Coronary artery (tissue), 2 donors: ENCODE measurements at regions not wholly inside any gene's neighbourhood (a gene's known extent, or its start where the extent isn't known, plus 50 kb on each side); places are given as distances from the start of the nearest gene placed in this dataset.

Experiments
- DNase-seq: peaks from one replicate; pipeline ENCODE4 v3.0.0-alpha.2; 2017; ENCODE audit warnings: low spot score
- H3K27ac ChIP-seq, 2 donors: fragments of 200-600 bp; sonication (generic); one replicate each; pipeline ENCODE4 v1.5.1; 2016 to 2019
- H3K4me3 ChIP-seq: fragments of 200-600 bp; sonication (generic); 2 replicates; pipeline ENCODE4 v1.5.1; 2016; ENCODE audit warnings: mild to moderate bottlenecking, moderate library complexity
- TF ChIP-seq, protein P1 (sequence below): fragments of 200-600 bp; sonication (generic); IDR thresholded peaks from one replicate; pipeline ENCODE4 v1.5.1; 2019; ENCODE audit warnings: antibody characterized with exemption

DNA sequence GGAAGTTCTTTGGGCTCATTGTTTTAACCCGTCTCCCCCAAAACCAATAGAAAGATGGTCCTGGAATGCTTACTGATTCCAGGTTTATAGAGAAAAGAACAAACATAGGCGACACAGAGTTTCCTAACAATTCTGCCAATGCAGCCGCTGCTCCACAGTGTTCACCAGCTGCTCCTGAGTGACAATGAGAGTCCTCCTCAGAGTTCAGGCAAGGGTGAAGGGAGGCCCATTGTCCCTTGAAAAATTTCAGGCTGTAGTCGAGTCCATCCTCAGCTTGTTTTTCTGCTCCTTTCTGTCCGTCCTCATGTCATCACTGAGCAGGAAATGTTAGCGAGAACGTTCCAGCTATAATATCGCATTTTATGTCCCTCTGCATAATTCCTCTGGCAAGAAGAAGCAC, 537.6 kb downstream of the TCERG1L start:
- DNase-seq, result no peak
- TF ChIP-seq, protein P1, sequence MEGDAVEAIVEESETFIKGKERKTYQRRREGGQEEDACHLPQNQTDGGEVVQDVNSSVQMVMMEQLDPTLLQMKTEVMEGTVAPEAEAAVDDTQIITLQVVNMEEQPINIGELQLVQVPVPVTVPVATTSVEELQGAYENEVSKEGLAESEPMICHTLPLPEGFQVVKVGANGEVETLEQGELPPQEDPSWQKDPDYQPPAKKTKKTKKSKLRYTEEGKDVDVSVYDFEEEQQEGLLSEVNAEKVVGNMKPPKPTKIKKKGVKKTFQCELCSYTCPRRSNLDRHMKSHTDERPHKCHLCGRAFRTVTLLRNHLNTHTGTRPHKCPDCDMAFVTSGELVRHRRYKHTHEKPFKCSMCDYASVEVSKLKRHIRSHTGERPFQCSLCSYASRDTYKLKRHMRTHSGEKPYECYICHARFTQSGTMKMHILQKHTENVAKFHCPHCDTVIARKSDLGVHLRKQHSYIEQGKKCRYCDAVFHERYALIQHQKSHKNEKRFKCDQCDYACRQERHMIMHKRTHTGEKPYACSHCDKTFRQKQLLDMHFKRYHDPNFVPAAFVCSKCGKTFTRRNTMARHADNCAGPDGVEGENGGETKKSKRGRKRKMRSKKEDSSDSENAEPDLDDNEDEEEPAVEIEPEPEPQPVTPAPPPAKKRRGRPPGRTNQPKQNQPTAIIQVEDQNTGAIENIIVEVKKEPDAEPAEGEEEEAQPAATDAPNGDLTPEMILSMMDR, result no peak
- Histone ChIP-seq H3K4me3 (no peak overlapping the region), H3K27ac (no peak overlapping the region)

DNA sequence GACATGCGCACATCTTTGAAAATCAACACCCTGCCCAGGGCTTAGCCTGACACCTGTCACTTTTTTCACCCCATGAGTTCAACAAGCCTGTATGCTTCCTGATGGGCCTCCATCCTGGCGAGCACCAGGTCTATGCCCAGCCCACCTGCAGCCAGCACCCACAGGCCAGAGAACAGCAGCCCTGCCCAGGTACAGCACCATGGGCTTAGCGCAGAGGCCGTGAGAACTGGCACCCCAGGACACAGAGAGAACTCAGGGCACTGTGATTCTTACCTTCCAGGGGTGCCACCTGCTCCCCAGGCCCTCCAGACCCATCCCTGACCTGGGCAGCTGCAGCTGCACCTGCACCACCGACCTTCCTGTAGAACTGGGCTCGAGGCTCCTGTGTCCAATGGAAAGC, 536.6 kb downstream of the TCERG1L start:
- DNase-seq, result no peak
- TF ChIP-seq, protein P1, result no peak

DNA sequence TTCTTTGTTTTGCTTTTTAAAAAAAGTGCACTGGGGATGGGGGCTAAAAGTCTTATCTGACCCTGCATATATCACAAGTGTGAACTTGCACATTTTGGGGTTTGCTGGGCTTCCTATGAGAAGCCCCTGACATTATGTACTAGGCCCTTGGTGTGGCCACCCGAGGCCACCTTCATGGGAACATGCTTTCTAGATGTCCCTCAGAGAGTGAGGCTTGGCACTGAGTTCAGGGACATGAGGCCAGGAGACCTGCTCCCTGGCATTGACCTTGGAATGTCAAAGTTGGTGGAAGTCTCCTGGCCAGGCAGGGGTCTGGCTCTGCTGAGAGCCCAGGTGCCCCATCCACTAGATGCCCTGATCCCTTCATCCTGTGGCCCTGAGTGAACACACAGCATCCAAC, 536.2 kb downstream of the TCERG1L start:
- TF ChIP-seq, protein P1, result no peak
- DNase-seq, result no peak
- Histone ChIP-seq H3K27ac (no peak overlapping the region), H3K4me3 (no peak overlapping the region)

More for the DNA sequence above, 536.6 kb downstream of the TCERG1L start:
- H3K4me3 ChIP-seq, result no peak overlapping the region
- no peak overlapping the region for H3K27ac ChIP-seq

DNA sequence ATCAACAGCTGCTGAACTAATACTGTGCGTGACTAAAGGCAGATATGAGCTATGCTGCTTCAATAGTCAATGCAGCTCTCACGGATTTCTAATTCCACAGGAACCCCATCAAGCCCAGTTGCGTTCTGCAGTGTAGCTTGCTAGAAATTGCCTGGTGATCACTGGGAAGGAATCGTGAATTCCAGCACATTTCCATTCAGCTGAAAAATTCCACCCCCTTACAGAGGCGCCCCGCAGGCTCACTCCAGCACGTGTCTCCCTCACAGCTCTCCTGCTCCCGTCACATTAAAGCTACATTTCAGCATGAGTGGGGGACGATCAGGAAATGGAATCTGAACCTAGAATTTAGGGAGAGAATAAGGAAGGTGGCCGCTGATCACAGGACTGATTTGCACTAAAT, 534.8 kb downstream of the TCERG1L start:
- H3K4me3 ChIP-seq, result no peak overlapping the region
- DNase-seq, result no peak
- TF ChIP-seq, protein P1, result no peak
- no peak overlapping the region for H3K27ac ChIP-seq

DNA sequence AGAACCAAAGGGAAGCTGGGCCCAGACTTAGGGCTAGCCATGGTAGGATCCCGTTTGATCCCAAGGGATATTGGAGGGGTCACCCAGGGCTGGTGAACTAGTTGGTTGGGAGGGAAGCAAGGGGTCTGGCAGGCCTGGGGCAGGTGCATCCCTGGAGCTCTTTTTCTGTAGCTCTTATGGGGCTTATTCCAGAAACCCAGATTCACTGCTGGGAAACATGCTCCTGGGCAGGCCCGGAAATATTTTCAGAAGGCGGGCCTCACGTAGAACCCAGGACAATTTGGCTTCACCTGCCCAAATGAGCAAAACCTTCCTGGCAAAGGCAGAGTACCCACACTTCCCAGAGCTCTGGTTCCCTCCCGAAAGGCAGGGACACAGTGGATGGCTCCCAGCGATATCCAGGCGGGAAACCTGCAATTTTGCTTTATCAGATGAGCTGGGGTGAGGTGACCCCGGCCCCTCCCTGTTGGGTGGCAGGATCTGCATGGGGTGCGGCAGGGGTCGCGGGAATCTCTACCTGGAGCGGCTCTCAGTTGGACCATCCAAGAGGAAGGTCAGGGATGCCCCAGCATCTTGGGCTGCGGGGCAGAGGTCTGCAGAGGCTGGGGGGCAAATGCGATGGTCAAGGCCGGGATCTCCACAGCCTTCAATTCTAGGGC, 533.9 kb downstream of the TCERG1L start:
- TF ChIP-seq, protein P1, result no peak
- DNase-seq, result no peak
- no peak overlapping the region for H3K27ac ChIP-seq
- H3K4me3 ChIP-seq, result no peak overlapping the region

DNA sequence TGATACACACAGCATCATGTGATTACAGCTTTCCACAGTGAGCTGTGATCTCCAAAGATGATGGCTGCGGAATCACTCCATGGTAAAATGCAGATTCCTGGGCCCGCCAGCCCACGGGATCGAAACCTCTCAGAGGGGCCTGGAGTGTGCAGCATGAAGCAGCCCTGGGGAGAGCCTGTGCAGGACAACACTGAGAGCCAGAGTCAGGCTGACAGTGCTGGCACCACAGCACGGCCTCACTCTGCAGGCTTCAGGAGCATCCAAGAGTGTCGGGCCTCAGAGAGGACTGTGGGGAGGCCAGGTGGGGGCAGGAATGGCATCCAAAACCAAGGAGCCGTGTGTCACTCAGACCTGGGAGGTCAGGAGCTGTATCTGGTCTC, 533.4 kb downstream of the TCERG1L start:
- Histone ChIP-seq H3K27ac (no peak overlapping the region), H3K4me3 (no peak overlapping the region)
- TF ChIP-seq, protein P1, result no peak
- no peak for DNase-seq

DNA sequence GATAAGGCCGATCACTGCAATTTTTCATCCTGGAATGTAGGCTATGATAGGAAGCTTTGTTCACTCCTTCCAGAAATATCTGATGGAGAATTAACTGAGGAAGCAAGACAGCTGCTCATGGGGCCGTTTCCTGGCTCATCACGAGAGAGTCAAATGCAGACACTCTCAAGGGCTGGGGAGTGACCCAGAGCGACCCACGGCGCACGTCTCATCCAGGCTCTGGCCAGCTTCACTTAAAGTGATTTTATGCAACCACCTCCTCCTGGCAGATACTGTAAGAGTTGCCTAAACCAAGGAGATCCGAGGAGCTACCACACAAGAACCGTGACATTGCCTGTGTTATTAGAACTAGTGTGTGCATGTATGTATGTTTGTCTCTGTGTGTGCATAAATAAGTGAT, 530.8 kb downstream of the TCERG1L start:
- TF ChIP-seq, protein P1, result no peak
- DNase-seq, result no peak
- Histone ChIP-seq H3K4me3 (no peak overlapping the region), H3K27ac (no peak overlapping the region)
